ENCODE measurements at regions not wholly inside any gene's neighbourhood (a gene's known extent, or its start where the extent isn't known, plus 50 kb on each side); places are given as distances from the start of the nearest gene placed in this dataset.

GRCh38 chr10:52563360-52563759 lies 209.2 kb downstream of the MBL2 start:
- H3K9me3 ChIP-seq (ENCODE audit: control insufficient read depth, low read depth, low read length): no peaks in the 10 kb centered on the region
- H3K27ac Mint-ChIP-seq: no peak overlapping the region
- no peaks in the 10 kb centered on the region for H3K79me1 ChIP-seq (ENCODE audit: insufficient read depth, low read depth, low read length, poor library complexity, severe bottlenecking)
- no peak overlapping the region for H3K14ac ChIP-seq (ENCODE audit: insufficient read depth, low read length)
- DNase-seq: no peak
- H2AK5ac ChIP-seq (ENCODE audit: insufficient read length, low read length): no peak overlapping the region
- H2BK15ac ChIP-seq (ENCODE audit: low read depth, low read length): no peak overlapping the region
- H3K4me3 Mint-ChIP-seq: no peak overlapping the region
- no peaks in the 10 kb centered on the region for H3K9me3 Mint-ChIP-seq
- H4K8ac ChIP-seq (replicated peaks; ENCODE audit: insufficient read length, low read depth, low read length): no peak overlapping the region
- no peaks in the 10 kb centered on the region for H3K79me2 ChIP-seq (ENCODE audit: insufficient read depth, low read length)
- H2AFZ ChIP-seq (ENCODE audit: low read length): no peak overlapping the region
- no peak overlapping the region for H3K56ac ChIP-seq (ENCODE audit: insufficient read length, low read depth, low read length)
- no peak overlapping the region for H2BK12ac ChIP-seq (ENCODE audit: insufficient read length, low read depth, low read length)
- no peak overlapping the region for H4K91ac ChIP-seq (ENCODE audit: insufficient read length, low read depth, low read length)
- no peaks in the 10 kb centered on the region for H3K27me3 ChIP-seq (ENCODE audit: insufficient read depth, low read length)
- H3K9ac ChIP-seq (ENCODE audit: extremely low read depth, insufficient read length, low read length): no peak overlapping the region
- no peak overlapping the region for H2BK120ac ChIP-seq (ENCODE audit: low read depth, low read length, poor library complexity, severe bottlenecking)
- H3K18ac ChIP-seq (ENCODE audit: insufficient read length, low read depth, low read length): no peak overlapping the region
- H3K4ac ChIP-seq (ENCODE audit: low read depth, low read length): no peak overlapping the region
- peaks cover 2% of the 10 kb centered on the region; the same call in 1 of the 2 replicates for H3K27me3 Mint-ChIP-seq (ENCODE audit: low read depth)
- no peak overlapping the region for H3T11ph ChIP-seq (ENCODE audit: low read length)
- H3K23me2 ChIP-seq (ENCODE audit: insufficient read length, low read depth, low read length, poor library complexity, severe bottlenecking): no peaks in the 10 kb centered on the region
- H3K23ac ChIP-seq (ENCODE audit: insufficient read length, low read depth, low read length): no peak overlapping the region
- no peak overlapping the region for H2BK20ac ChIP-seq (ENCODE audit: low read depth, low read length, poor library complexity, severe bottlenecking)
- TF ChIP-seq CTCF (conservative IDR thresholded peaks at IDR 0.05): no peak
- no peaks in the 10 kb centered on the region for H3K4me1 Mint-ChIP-seq
- H3K27ac ChIP-seq (ENCODE audit: insufficient read length, low read depth, low read length): no peak overlapping the region
- H4K5ac ChIP-seq (ENCODE audit: insufficient read length, low read depth, low read length): no peak overlapping the region
- H3K36me3 Mint-ChIP-seq (ENCODE audit: insufficient read depth in 1 of 3, low read depth in 3 of 3): no peaks in the 10 kb centered on the region
- no CpG with 5 or more reads among the region's 1 CpG for WGBS (ENCODE audit: extremely low coverage, insufficient read length, low lambda C conversion rate)
- no peaks in the 10 kb centered on the region for H3K4me1 ChIP-seq (ENCODE audit: insufficient read depth, low read length)
- no peak overlapping the region for H2BK5ac ChIP-seq (ENCODE audit: insufficient read length, low read length)
- H3K4me2 ChIP-seq (ENCODE audit: insufficient read depth, insufficient read length, low read length): no peak overlapping the region
- no peaks in the 10 kb centered on the region for H4K20me1 ChIP-seq (ENCODE audit: control insufficient read depth, insufficient read depth, insufficient read length)
